Hepatocyte (in vitro differentiated cells): ENCODE measurements at regions not wholly inside any gene's neighbourhood (a gene's known extent, or its start where the extent isn't known, plus 50 kb on each side); places are given as distances from the start of the nearest gene placed in this dataset.

Experiments
- DNase-seq: peaks from one replicate; pipeline ENCODE4 v3.0.0-alpha.2; 2016; ENCODE audit warnings: low spot score
- H2AFZ ChIP-seq: fragments of 200-600 bp; sonication (generic); 2 replicates; pipeline ENCODE4 v1.6.0; 2016; ENCODE audit warnings: antibody characterized with exemption, mild to moderate bottlenecking
- H3K27ac ChIP-seq: fragments of 200-600 bp; sonication (generic); 2 replicates; pipeline ENCODE4 v1.5.1; 2016; ENCODE audit warnings: mild to moderate bottlenecking
- H3K27me3 ChIP-seq: fragments of 200-600 bp; sonication (generic); 2 replicates; pipeline ENCODE4 v1.6.1; 2016
- H3K36me3 ChIP-seq: fragments of 200-600 bp; sonication (generic); replicated peaks from 2 replicates; pipeline ENCODE4 v1.5.1; 2016; ENCODE audit warnings: low read depth; ENCODE audit not compliant: insufficient read depth
- H3K4me1 ChIP-seq: fragments of 200-600 bp; sonication (generic); 2 replicates; pipeline ENCODE4 v1.5.1; 2016; ENCODE audit warnings: mild to moderate bottlenecking, moderate library complexity; ENCODE audit not compliant: insufficient read depth
- H3K4me2 ChIP-seq: fragments of 200-600 bp; sonication (generic); 2 replicates; pipeline ENCODE4 v1.6.0; 2016
- H3K4me3 ChIP-seq: fragments of 200-600 bp; sonication (generic); 2 replicates; pipeline ENCODE4 v1.5.1; 2016; ENCODE audit warnings: mild to moderate bottlenecking
- H3K79me2 ChIP-seq: fragments of 200-600 bp; sonication (generic); 2 replicates; pipeline ENCODE4 v1.6.0; 2017; ENCODE audit warnings: mild to moderate bottlenecking
- H3K9me2 ChIP-seq: fragments of 200-600 bp; sonication (generic); replicated peaks from 2 replicates; pipeline ENCODE4 v1.6.0; 2017; ENCODE audit warnings: mild to moderate bottlenecking; ENCODE audit not compliant: insufficient read depth
- H3K9me3 ChIP-seq: fragments of 200-600 bp; sonication (generic); 2 replicates; pipeline ENCODE4 v1.5.1; 2016; ENCODE audit warnings: low read depth, mild to moderate bottlenecking
- H4K20me1 ChIP-seq: fragments of 200-600 bp; sonication (generic); 2 replicates; pipeline ENCODE4 v1.6.0; 2016; ENCODE audit warnings: mild to moderate bottlenecking; ENCODE audit not compliant: insufficient read depth, poor library complexity, severe bottlenecking
- CTCF ChIP-seq: fragments of 200-600 bp; sonication (generic); IDR thresholded peaks from 2 replicates; pipeline ENCODE4 v1.5.1; 2016; ENCODE audit warnings: antibody characterized with exemption, mild to moderate bottlenecking; ENCODE audit not compliant: poor library complexity
- EZH2 ChIP-seq: fragments of 200-600 bp; sonication (generic); IDR thresholded peaks from 2 replicates; pipeline ENCODE4 v1.6.1; 2016; ENCODE audit warnings: antibody characterized with exemption, mild to moderate bottlenecking, borderline replicate concordance
- EZH2phosphoT487 ChIP-seq: fragments of 200-600 bp; sonication (generic); IDR thresholded peaks from one replicate; pipeline ENCODE4 v1.6.1; 2018; ENCODE audit warnings: antibody characterized with exemption, mild to moderate bottlenecking, low read depth, moderate library complexity; ENCODE audit not compliant: unreplicated experiment, severe bottlenecking
- WGBS: methylation state at CpG from one replicate; pipeline ENCODE4 v1.1.6; 2016; ENCODE audit warnings: low lambda C conversion rate; ENCODE audit errors: missing lambda C conversion rate; 5-methylcytosine and 5-hydroxymethylcytosine counted together

DNA sequence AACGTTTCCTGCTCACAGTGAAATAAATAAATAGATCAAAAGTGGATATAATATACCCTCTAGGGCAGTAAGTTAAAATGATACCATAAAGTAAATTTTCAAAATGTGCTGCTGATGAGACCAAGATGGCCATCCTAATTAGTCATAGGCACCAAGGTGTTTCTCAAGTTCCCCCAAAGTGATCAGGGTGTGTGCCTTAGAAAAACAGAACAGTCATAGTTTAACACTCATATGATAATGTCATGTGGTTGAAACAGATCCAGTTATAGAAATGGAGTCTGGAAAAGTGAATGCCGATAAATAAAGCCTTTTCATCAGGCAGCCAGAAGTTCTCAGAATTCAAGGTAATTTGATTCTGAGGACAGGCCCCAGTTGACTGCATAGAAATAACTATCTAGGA, 161.5 kb upstream of the CDKN2B start:
- no peaks in the 10 kb centered on the region for H3K27me3 ChIP-seq
- no peaks in the 10 kb centered on the region for H3K9me3 ChIP-seq
- H3K4me2 ChIP-seq: no peak overlapping the region
- peaks cover 14% of the 10 kb centered on the region for H3K4me1 ChIP-seq
- H3K79me2 ChIP-seq: no peaks in the 10 kb centered on the region
- no peak overlapping the region for H3K27ac ChIP-seq
- no peaks in the 10 kb centered on the region for H3K36me3 ChIP-seq
- no peaks in the 10 kb centered on the region for H3K9me2 ChIP-seq
- TF ChIP-seq CTCF (no peak), EZH2phosphoT487 (no peak), EZH2 (no peak)
- H3K4me3 ChIP-seq: no peak overlapping the region
- no peak for DNase-seq
- whole genome bisulfite sequencing: 75% methylated on average over 2 of the region's 2 CpGs
- no peaks in the 10 kb centered on the region for H4K20me1 ChIP-seq
- no peak overlapping the region for H2AFZ ChIP-seq

GRCh38 chr9:22170990-22171670, 162.0 kb upstream of the CDKN2B start:
- H3K27ac ChIP-seq: no peak overlapping the region
- WGBS: 62% methylated on average over 2 of the region's 2 CpGs
- DNase-seq: no peak

GRCh38 chr9:22171691-22172090, 162.6 kb upstream of the CDKN2B start:
- Histone ChIP-seq H2AFZ (no peak overlapping the region), H3K4me1 (peaks cover 14% of the 10 kb centered on the region), H3K9me3 (no peaks in the 10 kb centered on the region), H3K27me3 (no peaks in the 10 kb centered on the region), H3K79me2 (no peaks in the 10 kb centered on the region), H3K4me2 (no peak overlapping the region), H4K20me1 (no peaks in the 10 kb centered on the region), H3K4me3 (no peak overlapping the region), H3K9me2 (no peaks in the 10 kb centered on the region), H3K36me3 (no peaks in the 10 kb centered on the region), H3K27ac (no peak overlapping the region)
- TF ChIP-seq CTCF (no peak), EZH2phosphoT487 (no peak), EZH2 (no peak)
- WGBS: 58% methylated on average over 3 of the region's 3 CpGs
- no peak for DNase-seq

More at GRCh38 chr9:22170990-22171670, 162.0 kb upstream of the CDKN2B start:
- Histone ChIP-seq H3K27me3 (no peaks in the 10 kb centered on the region), H3K4me2 (no peak overlapping the region), H3K79me2 (no peaks in the 10 kb centered on the region), H3K4me1 (peaks cover 14% of the 10 kb centered on the region), H3K4me3 (no peak overlapping the region), H3K36me3 (no peaks in the 10 kb centered on the region), H3K9me3 (no peaks in the 10 kb centered on the region), H2AFZ (no peak overlapping the region), H4K20me1 (no peaks in the 10 kb centered on the region), H3K9me2 (no peaks in the 10 kb centered on the region)
- TF ChIP-seq EZH2: no peak
- TF ChIP-seq CTCF: no peak
- no peak for TF ChIP-seq EZH2phosphoT487

DNA sequence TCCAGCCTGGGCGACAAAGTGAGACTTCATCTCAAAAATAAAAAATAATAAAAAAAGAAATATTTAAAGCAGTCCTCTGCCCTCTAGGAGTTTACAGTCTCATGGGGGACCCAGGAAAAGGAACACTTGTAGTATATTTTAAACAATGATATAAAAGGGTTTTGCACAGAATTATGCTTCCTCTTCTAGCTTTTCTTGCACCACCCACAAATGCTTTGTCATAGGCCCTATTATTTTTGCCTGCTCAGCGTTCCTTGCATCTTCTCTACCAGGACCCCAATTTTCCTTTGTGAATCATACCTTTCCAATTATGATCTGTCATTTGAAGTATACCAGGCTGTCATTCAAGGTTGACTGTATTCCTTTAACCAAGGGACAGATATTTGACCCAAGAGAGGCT, 164.8 kb upstream of the CDKN2B start:
- no peak overlapping the region for H3K4me2 ChIP-seq
- WGBS: 91% methylated on average over 2 of the region's 2 CpGs
- no peak overlapping the region for H3K27ac ChIP-seq
- no peaks in the 10 kb centered on the region for H4K20me1 ChIP-seq
- no peak for DNase-seq
- H3K4me1 ChIP-seq: peaks cover 14% of the 10 kb centered on the region
- no peak for TF ChIP-seq CTCF
- no peak for TF ChIP-seq EZH2phosphoT487
- TF ChIP-seq EZH2: no peak
- H3K9me3 ChIP-seq: no peaks in the 10 kb centered on the region
- no peaks in the 10 kb centered on the region for H3K27me3 ChIP-seq
- H2AFZ ChIP-seq: no peak overlapping the region
- no peaks in the 10 kb centered on the region for H3K79me2 ChIP-seq
- H3K4me3 ChIP-seq: no peak overlapping the region
- H3K9me2 ChIP-seq: no peaks in the 10 kb centered on the region
- H3K36me3 ChIP-seq: no peaks in the 10 kb centered on the region
